Hepatocyte (in vitro differentiated cells): ENCODE measurements at regions not wholly inside any gene's neighbourhood (a gene's known extent, or its start where the extent isn't known, plus 50 kb on each side); places are given as distances from the start of the nearest gene placed in this dataset.

ENCODE experiments used
- DNase-seq: peaks from one replicate; pipeline ENCODE4 v3.0.0-alpha.2; 2016; ENCODE audit warnings: low spot score
- H2AFZ ChIP-seq: fragments of 200-600 bp; sonication (generic); 2 replicates; pipeline ENCODE4 v1.6.0; 2016; ENCODE audit warnings: antibody characterized with exemption, mild to moderate bottlenecking
- H3K27ac ChIP-seq: fragments of 200-600 bp; sonication (generic); 2 replicates; pipeline ENCODE4 v1.5.1; 2016; ENCODE audit warnings: mild to moderate bottlenecking
- H3K27me3 ChIP-seq: fragments of 200-600 bp; sonication (generic); 2 replicates; pipeline ENCODE4 v1.6.1; 2016
- H3K36me3 ChIP-seq: fragments of 200-600 bp; sonication (generic); replicated peaks from 2 replicates; pipeline ENCODE4 v1.5.1; 2016; ENCODE audit warnings: low read depth; ENCODE audit not compliant: insufficient read depth
- H3K4me1 ChIP-seq: fragments of 200-600 bp; sonication (generic); 2 replicates; pipeline ENCODE4 v1.5.1; 2016; ENCODE audit warnings: mild to moderate bottlenecking, moderate library complexity; ENCODE audit not compliant: insufficient read depth
- H3K4me2 ChIP-seq: fragments of 200-600 bp; sonication (generic); 2 replicates; pipeline ENCODE4 v1.6.0; 2016
- H3K4me3 ChIP-seq: fragments of 200-600 bp; sonication (generic); 2 replicates; pipeline ENCODE4 v1.5.1; 2016; ENCODE audit warnings: mild to moderate bottlenecking
- H3K79me2 ChIP-seq: fragments of 200-600 bp; sonication (generic); 2 replicates; pipeline ENCODE4 v1.6.0; 2017; ENCODE audit warnings: mild to moderate bottlenecking
- H3K9me2 ChIP-seq: fragments of 200-600 bp; sonication (generic); replicated peaks from 2 replicates; pipeline ENCODE4 v1.6.0; 2017; ENCODE audit warnings: mild to moderate bottlenecking; ENCODE audit not compliant: insufficient read depth
- H3K9me3 ChIP-seq: fragments of 200-600 bp; sonication (generic); 2 replicates; pipeline ENCODE4 v1.5.1; 2016; ENCODE audit warnings: low read depth, mild to moderate bottlenecking
- H4K20me1 ChIP-seq: fragments of 200-600 bp; sonication (generic); 2 replicates; pipeline ENCODE4 v1.6.0; 2016; ENCODE audit warnings: mild to moderate bottlenecking; ENCODE audit not compliant: insufficient read depth, poor library complexity, severe bottlenecking
- CTCF ChIP-seq: fragments of 200-600 bp; sonication (generic); IDR thresholded peaks from 2 replicates; pipeline ENCODE4 v1.5.1; 2016; ENCODE audit warnings: antibody characterized with exemption, mild to moderate bottlenecking; ENCODE audit not compliant: poor library complexity
- EZH2 ChIP-seq: fragments of 200-600 bp; sonication (generic); IDR thresholded peaks from 2 replicates; pipeline ENCODE4 v1.6.1; 2016; ENCODE audit warnings: antibody characterized with exemption, mild to moderate bottlenecking, borderline replicate concordance
- EZH2phosphoT487 ChIP-seq: fragments of 200-600 bp; sonication (generic); IDR thresholded peaks from one replicate; pipeline ENCODE4 v1.6.1; 2018; ENCODE audit warnings: antibody characterized with exemption, mild to moderate bottlenecking, low read depth, moderate library complexity; ENCODE audit not compliant: unreplicated experiment, severe bottlenecking
- WGBS: methylation state at CpG from one replicate; pipeline ENCODE4 v1.1.6; 2016; ENCODE audit warnings: low lambda C conversion rate; ENCODE audit errors: missing lambda C conversion rate; 5-methylcytosine and 5-hydroxymethylcytosine counted together

GRCh38 chr12:14188744-14189143 lies 176.7 kb upstream of the ATF7IP start:
- DNase-seq = no peak
- Histone ChIP-seq H3K27ac (no peak overlapping the region), H3K4me1 (no peaks in the 10 kb centered on the region), H3K36me3 (no peaks in the 10 kb centered on the region), H3K4me3 (no peak overlapping the region), H3K9me2 (no peaks in the 10 kb centered on the region), H3K27me3 (no peaks in the 10 kb centered on the region), H4K20me1 (no peaks in the 10 kb centered on the region), H3K4me2 (no peak overlapping the region), H2AFZ (no peak overlapping the region), H3K79me2 (no peaks in the 10 kb centered on the region), H3K9me3 (no peaks in the 10 kb centered on the region)
- WGBS = 35% methylated on average over 2 of the region's 2 CpGs
- TF ChIP-seq EZH2phosphoT487 (no peak), CTCF (no peak), EZH2 (no peak)

- no peak overlapping the region for H2AFZ ChIP-seq
- H3K36me3 ChIP-seq = no peaks in the 10 kb centered on the region
- no peaks in the 10 kb centered on the region for H3K79me2 ChIP-seq
- no peak overlapping the region for H3K4me3 ChIP-seq
- TF ChIP-seq EZH2phosphoT487 = no peak
- H3K4me1 ChIP-seq = no peaks in the 10 kb centered on the region
- H4K20me1 ChIP-seq = no peaks in the 10 kb centered on the region
- no peaks in the 10 kb centered on the region for H3K9me2 ChIP-seq
- 64% methylated on average over 1 of the region's 1 CpG for WGBS
- H3K27ac ChIP-seq = no peak overlapping the region
- H3K4me2 ChIP-seq = no peak overlapping the region
- H3K27me3 ChIP-seq = no peaks in the 10 kb centered on the region
- no peaks in the 10 kb centered on the region for H3K9me3 ChIP-seq
- no peak for DNase-seq
These were observed 174.8 kb upstream of the ATF7IP start for GRCh38 chr12:14190694-14191093.

- Histone ChIP-seq H3K27me3 (no peaks in the 10 kb centered on the region), H4K20me1 (no peaks in the 10 kb centered on the region), H3K4me3 (no peak overlapping the region), H3K36me3 (no peaks in the 10 kb centered on the region), H3K4me2 (no peak overlapping the region), H3K27ac (no peak overlapping the region), H2AFZ (no peak overlapping the region), H3K4me1 (no peaks in the 10 kb centered on the region), H3K9me2 (no peaks in the 10 kb centered on the region), H3K79me2 (no peaks in the 10 kb centered on the region), H3K9me3 (no peaks in the 10 kb centered on the region)
- TF ChIP-seq EZH2phosphoT487 (no peak), CTCF (no peak), EZH2 (no peak)
- DNase-seq = no peak
- WGBS = 94% methylated on average over 4 of the region's 4 CpGs
These were observed 173.9 kb upstream of the ATF7IP start for GRCh38 chr12:14191612-14192011.

- H3K27me3 ChIP-seq = no peaks in the 10 kb centered on the region
- no peaks in the 10 kb centered on the region for H4K20me1 ChIP-seq
- no peaks in the 10 kb centered on the region for H3K79me2 ChIP-seq
- H3K4me1 ChIP-seq = no peaks in the 10 kb centered on the region
- H3K9me3 ChIP-seq = no peaks in the 10 kb centered on the region
- no peaks in the 10 kb centered on the region for H3K36me3 ChIP-seq
- 73% methylated on average over 10 of the region's 10 CpGs for WGBS
- TF ChIP-seq CTCF (no peak), EZH2phosphoT487 (no peak), EZH2 (no peak)
- no peak overlapping the region for H3K4me2 ChIP-seq
- H3K9me2 ChIP-seq = no peaks in the 10 kb centered on the region
- no peak overlapping the region for H3K27ac ChIP-seq
- no peak overlapping the region for H2AFZ ChIP-seq
- H3K4me3 ChIP-seq = no peak overlapping the region
- no peak for DNase-seq
These were observed 171.8 kb upstream of the ATF7IP start for GRCh38 chr12:14193639-14194038.
